ENCODE measurements at regions not wholly inside any gene's neighbourhood (a gene's known extent, or its start where the extent isn't known, plus 50 kb on each side); places are given as distances from the start of the nearest gene placed in this dataset.

DNA sequence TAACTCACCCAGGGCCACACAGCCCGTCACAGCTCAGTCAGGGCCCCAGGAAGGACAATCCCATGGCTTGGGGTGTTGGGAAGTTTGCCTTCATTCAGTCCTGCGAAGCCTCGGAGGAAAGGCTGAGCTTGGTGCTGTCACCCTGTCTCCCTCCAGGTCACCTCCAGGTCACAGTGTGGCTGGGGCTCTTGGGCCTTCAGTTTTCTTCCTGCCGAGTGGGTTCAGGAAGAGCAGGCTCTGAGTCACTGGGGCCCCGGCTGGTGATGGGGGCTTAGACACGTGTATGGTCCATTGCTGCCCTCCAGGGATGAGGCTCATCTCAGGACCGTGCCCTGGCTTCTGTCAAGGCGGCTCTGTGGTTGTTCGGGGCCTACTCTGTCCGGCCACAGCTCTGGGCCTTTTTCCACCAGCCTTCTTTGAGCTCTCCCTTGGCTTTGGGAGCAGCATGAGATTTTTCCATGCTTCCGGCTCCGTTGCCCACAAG lies 118.6 kb downstream of the INHBB start (continued):
- TF ChIP-seq ELF3 (CRISPR knock-in tag; IDR thresholded peaks at IDR 0.05) = no peak
- TF ChIP-seq MTF2 (CRISPR knock-in tag; IDR thresholded peaks at IDR 0.05; ENCODE audit: borderline replicate concordance) = no peak
- TF ChIP-seq, protein P1, sequence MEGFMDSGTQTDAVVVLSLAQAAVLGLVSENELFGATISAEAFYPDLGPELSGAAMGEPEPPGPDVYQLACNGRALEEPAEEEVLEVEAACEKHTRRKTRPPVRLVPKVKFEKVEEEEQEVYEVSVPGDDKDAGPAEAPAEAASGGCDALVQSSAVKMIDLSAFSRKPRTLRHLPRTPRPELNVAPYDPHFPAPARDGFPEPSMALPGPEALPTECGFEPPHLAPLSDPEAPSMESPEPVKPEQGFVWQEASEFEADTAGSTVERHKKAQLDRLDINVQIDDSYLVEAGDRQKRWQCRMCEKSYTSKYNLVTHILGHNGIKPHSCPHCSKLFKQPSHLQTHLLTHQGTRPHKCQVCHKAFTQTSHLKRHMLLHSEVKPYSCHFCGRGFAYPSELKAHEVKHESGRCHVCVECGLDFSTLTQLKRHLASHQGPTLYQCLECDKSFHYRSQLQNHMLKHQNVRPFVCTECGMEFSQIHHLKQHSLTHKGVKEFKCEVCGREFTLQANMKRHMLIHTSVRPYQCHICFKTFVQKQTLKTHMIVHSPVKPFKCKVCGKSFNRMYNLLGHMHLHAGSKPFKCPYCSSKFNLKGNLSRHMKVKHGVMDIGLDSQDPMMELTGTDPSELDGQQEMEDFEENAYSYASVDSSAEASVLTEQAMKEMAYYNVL (CRISPR knock-in tag; IDR thresholded peaks at IDR 0.05; ENCODE audit: borderline replicate concordance) = no peak
- TF ChIP-seq TBX3 (IDR thresholded peaks at IDR 0.05; ENCODE audit: borderline replicate concordance) = no peak
- TF ChIP-seq ELF1 (CRISPR knock-in tag; IDR thresholded peaks at IDR 0.05) = no peak
- TF ChIP-seq TAF15 (IDR thresholded peaks at IDR 0.05; ENCODE audit: low read depth, low read length, poor library complexity, severe bottlenecking) = no peak
- TF ChIP-seq, protein P2, sequence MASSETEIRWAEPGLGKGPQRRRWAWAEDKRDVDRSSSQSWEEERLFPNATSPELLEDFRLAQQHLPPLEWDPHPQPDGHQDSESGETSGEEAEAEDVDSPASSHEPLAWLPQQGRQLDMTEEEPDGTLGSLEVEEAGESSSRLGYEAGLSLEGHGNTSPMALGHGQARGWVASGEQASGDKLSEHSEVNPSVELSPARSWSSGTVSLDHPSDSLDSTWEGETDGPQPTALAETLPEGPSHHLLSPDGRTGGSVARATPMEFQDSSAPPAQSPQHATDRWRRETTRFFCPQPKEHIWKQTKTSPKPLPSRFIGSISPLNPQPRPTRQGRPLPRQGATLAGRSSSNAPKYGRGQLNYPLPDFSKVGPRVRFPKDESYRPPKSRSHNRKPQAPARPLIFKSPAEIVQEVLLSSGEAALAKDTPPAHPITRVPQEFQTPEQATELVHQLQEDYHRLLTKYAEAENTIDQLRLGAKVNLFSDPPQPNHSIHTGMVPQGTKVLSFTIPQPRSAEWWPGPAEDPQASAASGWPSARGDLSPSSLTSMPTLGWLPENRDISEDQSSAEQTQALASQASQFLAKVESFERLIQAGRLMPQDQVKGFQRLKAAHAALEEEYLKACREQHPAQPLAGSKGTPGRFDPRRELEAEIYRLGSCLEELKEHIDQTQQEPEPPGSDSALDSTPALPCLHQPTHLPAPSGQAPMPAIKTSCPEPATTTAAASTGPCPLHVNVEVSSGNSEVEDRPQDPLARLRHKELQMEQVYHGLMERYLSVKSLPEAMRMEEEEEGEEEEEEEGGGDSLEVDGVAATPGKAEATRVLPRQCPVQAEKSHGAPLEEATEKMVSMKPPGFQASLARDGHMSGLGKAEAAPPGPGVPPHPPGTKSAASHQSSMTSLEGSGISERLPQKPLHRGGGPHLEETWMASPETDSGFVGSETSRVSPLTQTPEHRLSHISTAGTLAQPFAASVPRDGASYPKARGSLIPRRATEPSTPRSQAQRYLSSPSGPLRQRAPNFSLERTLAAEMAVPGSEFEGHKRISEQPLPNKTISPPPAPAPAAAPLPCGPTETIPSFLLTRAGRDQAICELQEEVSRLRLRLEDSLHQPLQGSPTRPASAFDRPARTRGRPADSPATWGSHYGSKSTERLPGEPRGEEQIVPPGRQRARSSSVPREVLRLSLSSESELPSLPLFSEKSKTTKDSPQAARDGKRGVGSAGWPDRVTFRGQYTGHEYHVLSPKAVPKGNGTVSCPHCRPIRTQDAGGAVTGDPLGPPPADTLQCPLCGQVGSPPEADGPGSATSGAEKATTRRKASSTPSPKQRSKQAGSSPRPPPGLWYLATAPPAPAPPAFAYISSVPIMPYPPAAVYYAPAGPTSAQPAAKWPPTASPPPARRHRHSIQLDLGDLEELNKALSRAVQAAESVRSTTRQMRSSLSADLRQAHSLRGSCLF (CRISPR knock-in tag; IDR thresholded peaks at IDR 0.05; ENCODE audit: borderline replicate concordance) = no peak
- TF ChIP-seq SCMH1 (CRISPR knock-in tag; IDR thresholded peaks at IDR 0.05; ENCODE audit: borderline replicate concordance) = no peak
- TF ChIP-seq, protein P3, sequence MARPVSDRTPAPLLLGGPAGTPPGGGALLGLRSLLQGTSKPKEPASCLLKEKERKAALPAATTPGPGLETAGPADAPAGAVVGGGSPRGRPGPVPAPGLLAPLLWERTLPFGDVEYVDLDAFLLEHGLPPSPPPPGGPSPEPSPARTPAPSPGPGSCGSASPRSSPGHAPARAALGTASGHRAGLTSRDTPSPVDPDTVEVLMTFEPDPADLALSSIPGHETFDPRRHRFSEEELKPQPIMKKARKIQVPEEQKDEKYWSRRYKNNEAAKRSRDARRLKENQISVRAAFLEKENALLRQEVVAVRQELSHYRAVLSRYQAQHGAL (CRISPR knock-in tag; IDR thresholded peaks at IDR 0.05; ENCODE audit: not compliant biosample characterization) = no peak
- TF ChIP-seq NFKBIZ (CRISPR knock-in tag; IDR thresholded peaks at IDR 0.05) = no peak
- no peak for TF ChIP-seq NFYC (CRISPR knock-in tag; IDR thresholded peaks at IDR 0.05)
- no peak for TF ChIP-seq YEATS2 (CRISPR knock-in tag; IDR thresholded peaks at IDR 0.05; ENCODE audit: borderline replicate concordance)
- TF ChIP-seq SIX4 (CRISPR knock-in tag; IDR thresholded peaks at IDR 0.05) = no peak
- TF ChIP-seq, protein P4, sequence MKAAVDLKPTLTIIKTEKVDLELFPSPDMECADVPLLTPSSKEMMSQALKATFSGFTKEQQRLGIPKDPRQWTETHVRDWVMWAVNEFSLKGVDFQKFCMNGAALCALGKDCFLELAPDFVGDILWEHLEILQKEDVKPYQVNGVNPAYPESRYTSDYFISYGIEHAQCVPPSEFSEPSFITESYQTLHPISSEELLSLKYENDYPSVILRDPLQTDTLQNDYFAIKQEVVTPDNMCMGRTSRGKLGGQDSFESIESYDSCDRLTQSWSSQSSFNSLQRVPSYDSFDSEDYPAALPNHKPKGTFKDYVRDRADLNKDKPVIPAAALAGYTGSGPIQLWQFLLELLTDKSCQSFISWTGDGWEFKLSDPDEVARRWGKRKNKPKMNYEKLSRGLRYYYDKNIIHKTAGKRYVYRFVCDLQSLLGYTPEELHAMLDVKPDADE (CRISPR knock-in tag; IDR thresholded peaks at IDR 0.05) = 0 out of 2 replicates have a peak, but pooled peaks have one; percentile 46
- TF ChIP-seq ZNF878 (CRISPR knock-in tag; IDR thresholded peaks at IDR 0.05) = no peak
- 0 out of 2 replicates have a peak, but pooled peaks have one; percentile 10 for TF ChIP-seq ARNT2 (CRISPR knock-in tag; IDR thresholded peaks at IDR 0.05; ENCODE audit: low read depth)
- no peak for TF ChIP-seq ETV5 (CRISPR knock-in tag; IDR thresholded peaks at IDR 0.05; ENCODE audit: borderline replicate concordance)
- TF ChIP-seq RARA (CRISPR knock-in tag; IDR thresholded peaks at IDR 0.05) = peak; percentile 89
- TF ChIP-seq ZNF562 (CRISPR knock-in tag; IDR thresholded peaks at IDR 0.05; ENCODE audit: borderline replicate concordance) = no peak
- TF ChIP-seq ZFAT (CRISPR knock-in tag; conservative IDR thresholded peaks at IDR 0.05) = no peak
- TF ChIP-seq ZNF343 (CRISPR knock-in tag; IDR thresholded peaks at IDR 0.05) = no peak
- TF ChIP-seq, protein P5, sequence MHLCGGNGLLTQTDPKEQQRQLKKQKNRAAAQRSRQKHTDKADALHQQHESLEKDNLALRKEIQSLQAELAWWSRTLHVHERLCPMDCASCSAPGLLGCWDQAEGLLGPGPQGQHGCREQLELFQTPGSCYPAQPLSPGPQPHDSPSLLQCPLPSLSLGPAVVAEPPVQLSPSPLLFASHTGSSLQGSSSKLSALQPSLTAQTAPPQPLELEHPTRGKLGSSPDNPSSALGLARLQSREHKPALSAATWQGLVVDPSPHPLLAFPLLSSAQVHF (CRISPR knock-in tag; IDR thresholded peaks at IDR 0.05) = no peak
